ENCODE measurements at regions not wholly inside any gene's neighbourhood (a gene's known extent, or its start where the extent isn't known, plus 50 kb on each side); places are given as distances from the start of the nearest gene placed in this dataset.

DNA sequence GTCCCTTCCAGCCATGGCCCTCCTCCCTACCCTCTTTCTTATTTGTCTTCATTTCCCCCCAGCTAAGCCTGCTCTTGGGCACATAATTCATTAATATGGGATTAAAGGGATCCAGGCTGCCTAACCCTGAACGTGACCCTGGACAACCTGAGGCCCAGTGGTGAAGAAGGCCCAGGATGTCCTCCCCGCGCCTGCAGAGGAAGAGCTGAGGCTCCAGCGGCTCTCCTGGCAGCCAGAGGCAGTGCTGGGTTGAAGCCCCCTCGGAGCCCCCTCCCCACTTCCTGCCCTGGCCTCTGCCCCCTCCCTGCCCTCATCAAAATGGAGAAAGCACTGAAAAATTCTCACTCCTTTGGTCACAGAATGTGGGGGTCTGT lies 96.5 kb upstream of the ATP2B2 start:
- Mint-ChIP-seq H3K27ac (no peak overlapping the region), H3K4me1 (ENCODE audit: low read depth) (no peaks in the 10 kb centered on the region)
- TF ChIP-seq, protein P1, sequence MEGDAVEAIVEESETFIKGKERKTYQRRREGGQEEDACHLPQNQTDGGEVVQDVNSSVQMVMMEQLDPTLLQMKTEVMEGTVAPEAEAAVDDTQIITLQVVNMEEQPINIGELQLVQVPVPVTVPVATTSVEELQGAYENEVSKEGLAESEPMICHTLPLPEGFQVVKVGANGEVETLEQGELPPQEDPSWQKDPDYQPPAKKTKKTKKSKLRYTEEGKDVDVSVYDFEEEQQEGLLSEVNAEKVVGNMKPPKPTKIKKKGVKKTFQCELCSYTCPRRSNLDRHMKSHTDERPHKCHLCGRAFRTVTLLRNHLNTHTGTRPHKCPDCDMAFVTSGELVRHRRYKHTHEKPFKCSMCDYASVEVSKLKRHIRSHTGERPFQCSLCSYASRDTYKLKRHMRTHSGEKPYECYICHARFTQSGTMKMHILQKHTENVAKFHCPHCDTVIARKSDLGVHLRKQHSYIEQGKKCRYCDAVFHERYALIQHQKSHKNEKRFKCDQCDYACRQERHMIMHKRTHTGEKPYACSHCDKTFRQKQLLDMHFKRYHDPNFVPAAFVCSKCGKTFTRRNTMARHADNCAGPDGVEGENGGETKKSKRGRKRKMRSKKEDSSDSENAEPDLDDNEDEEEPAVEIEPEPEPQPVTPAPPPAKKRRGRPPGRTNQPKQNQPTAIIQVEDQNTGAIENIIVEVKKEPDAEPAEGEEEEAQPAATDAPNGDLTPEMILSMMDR (IDR thresholded peaks at IDR 0.05; ENCODE audit: unreplicated experiment): no peak

DNA sequence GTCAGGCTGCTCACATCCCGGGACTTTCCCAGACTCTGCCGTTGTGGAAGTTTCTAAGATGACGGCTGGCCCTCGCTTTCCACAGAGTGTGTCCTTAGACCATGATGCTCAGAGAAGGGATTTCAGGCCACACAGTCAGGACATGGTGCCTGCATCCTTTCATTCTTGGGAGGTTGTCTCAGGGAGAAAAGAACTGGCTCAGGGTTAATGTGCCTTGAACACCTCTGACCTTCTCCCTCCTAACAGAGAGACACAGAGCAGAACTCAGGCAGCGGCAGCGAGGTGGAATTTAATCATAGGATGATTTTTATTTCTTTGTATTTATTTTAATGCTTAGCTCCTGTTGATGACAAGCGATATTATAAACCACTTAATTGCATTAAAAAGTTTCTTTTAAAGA lies 96.9 kb upstream of the ATP2B2 start:
- Mint-ChIP-seq H3K9me3 (ENCODE audit: low read depth) (no peaks in the 10 kb centered on the region), H3K4me1 (ENCODE audit: low read depth) (no peaks in the 10 kb centered on the region), H3K27me3 (peaks cover 22% of the 10 kb centered on the region), H3K27ac (no peak overlapping the region), H3K4me3 (ENCODE audit: low read depth) (no peak overlapping the region), H3K36me3 (ENCODE audit: insufficient read depth) (no peaks in the 10 kb centered on the region)
- no peak for DNase-seq (ENCODE audit: low spot score, unreplicated experiment)
- TF ChIP-seq, protein P1 (IDR thresholded peaks at IDR 0.05; ENCODE audit: unreplicated experiment): no peak

More for the DNA sequence above, 96.5 kb upstream of the ATP2B2 start:
- Mint-ChIP-seq H3K36me3 (ENCODE audit: insufficient read depth) (no peaks in the 10 kb centered on the region), H3K27me3 (peaks cover 26% of the 10 kb centered on the region), H3K4me3 (ENCODE audit: low read depth) (no peak overlapping the region), H3K9me3 (ENCODE audit: low read depth) (no peaks in the 10 kb centered on the region)
- DNase-seq (ENCODE audit: low spot score, unreplicated experiment): no peak

DNA sequence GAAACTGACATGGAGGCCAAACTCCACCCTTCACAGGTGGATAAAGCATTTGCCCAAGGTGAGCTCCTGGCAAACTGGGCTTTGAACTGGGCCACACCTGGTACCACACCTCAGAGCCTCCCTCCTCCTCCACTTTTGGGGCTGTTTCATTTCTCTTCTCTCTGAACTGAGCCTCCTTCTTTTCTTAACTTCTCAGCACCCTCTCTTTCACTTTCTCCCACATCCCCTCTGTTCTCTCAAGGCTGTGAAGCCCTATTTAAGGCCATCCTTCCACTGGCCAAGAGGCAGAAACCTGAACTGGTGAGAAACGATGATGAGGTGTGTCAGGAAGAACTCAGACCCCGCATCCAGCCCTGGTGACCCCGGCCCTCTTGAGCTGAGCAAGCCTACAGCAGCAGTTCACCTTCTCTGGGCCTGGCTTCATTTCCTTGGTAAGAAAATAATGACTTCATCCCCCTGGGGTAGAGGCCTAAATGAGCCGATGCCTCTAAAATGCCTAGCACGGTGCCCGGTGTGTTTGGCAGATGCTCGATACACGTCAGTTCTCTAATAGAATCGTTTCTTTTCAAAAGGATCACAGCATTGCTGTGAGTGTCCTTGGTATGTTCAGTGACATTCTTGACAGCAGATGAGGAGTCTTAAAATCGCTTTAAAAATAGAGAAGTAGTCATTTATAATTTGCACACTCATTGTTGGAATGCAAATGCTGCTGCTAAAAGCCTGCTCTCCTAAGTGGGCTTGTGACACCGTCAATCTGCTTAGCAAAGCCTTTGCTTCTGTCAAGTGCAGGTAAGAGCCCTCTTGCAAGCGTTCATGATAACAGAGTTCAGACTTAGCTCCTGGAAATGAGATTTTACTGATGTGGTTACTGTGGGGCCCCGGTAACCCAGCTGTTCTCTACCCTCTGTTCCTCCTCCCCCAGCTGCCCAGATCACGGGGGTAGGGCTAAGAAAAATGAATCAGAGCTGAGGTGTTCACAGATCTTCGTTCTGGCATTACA lies 97.7 kb upstream of the ATP2B2 start:
- H3K4me3 Mint-ChIP-seq (ENCODE audit: low read depth): no peak overlapping the region
- TF ChIP-seq, protein P1 (IDR thresholded peaks at IDR 0.05; ENCODE audit: unreplicated experiment): no peak
- H3K27ac Mint-ChIP-seq: no peak overlapping the region
- no peak for DNase-seq (ENCODE audit: low spot score, unreplicated experiment)
- H3K9me3 Mint-ChIP-seq (ENCODE audit: low read depth): no peaks in the 10 kb centered on the region
- H3K27me3 Mint-ChIP-seq: peaks cover 22% of the 10 kb centered on the region
- no peaks in the 10 kb centered on the region for H3K36me3 Mint-ChIP-seq (ENCODE audit: insufficient read depth)
- H3K4me1 Mint-ChIP-seq (ENCODE audit: low read depth): no peaks in the 10 kb centered on the region

DNA sequence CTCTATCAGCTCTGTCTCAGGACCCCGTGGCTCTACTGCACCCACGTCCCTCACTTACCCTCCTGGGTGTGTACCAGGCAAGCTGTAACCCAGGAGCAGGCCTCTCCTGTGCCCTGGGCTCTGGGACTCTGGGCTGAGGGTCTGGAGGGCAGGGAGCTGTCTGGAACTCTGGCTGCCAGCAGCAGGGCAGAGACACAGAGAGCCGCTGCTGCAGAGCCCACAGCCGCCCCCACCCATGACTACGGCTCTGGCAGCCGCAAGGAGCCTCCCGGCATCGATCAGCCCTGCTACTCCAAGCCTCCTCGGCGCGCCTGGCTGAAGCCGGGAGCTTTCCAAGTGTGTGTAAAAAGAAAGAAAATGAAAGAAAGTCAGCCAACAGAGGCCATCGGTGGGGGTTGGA lies 103.7 kb upstream of the ATP2B2 start:
- H3K4me3 Mint-ChIP-seq (ENCODE audit: low read depth): no peak overlapping the region
- H3K9me3 Mint-ChIP-seq (ENCODE audit: low read depth): peaks cover 5% of the 10 kb centered on the region
- H3K36me3 Mint-ChIP-seq (ENCODE audit: insufficient read depth): no peaks in the 10 kb centered on the region
- peaks cover 36% of the 10 kb centered on the region for H3K27me3 Mint-ChIP-seq
- H3K4me1 Mint-ChIP-seq (ENCODE audit: low read depth): no peaks in the 10 kb centered on the region
- no peak overlapping the region for H3K27ac Mint-ChIP-seq
- TF ChIP-seq, protein P1 (IDR thresholded peaks at IDR 0.05; ENCODE audit: unreplicated experiment): no peak
- no peak for DNase-seq (ENCODE audit: low spot score, unreplicated experiment)

GRCh38 chr3:10614168-10614567 lies 108.8 kb upstream of the ATP2B2 start:
- Mint-ChIP-seq H3K36me3 (ENCODE audit: insufficient read depth) (no peaks in the 10 kb centered on the region), H3K9me3 (ENCODE audit: low read depth) (peaks cover 5% of the 10 kb centered on the region), H3K4me1 (ENCODE audit: low read depth) (no peaks in the 10 kb centered on the region), H3K27ac (no peak overlapping the region), H3K27me3 (peaks cover 39% of the 10 kb centered on the region), H3K4me3 (ENCODE audit: low read depth) (no peak overlapping the region)
- no peak for DNase-seq (ENCODE audit: low spot score, unreplicated experiment)
- TF ChIP-seq, protein P1 (IDR thresholded peaks at IDR 0.05; ENCODE audit: unreplicated experiment): no peak
